Coronary artery (tissue), 2 donors: ENCODE measurements at regions not wholly inside any gene's neighbourhood (a gene's known extent, or its start where the extent isn't known, plus 50 kb on each side); places are given as distances from the start of the nearest gene placed in this dataset.
"Not testable (repeated sequence)": the region's sequence is repeated elsewhere in the genome, so short reads cannot be mapped to it uniquely, and the experiment has no call there.

Source experiments
- DNase-seq: peaks from one replicate; pipeline ENCODE4 v3.0.0-alpha.2; 2017; ENCODE audit warnings: low spot score
- H3K27ac ChIP-seq, 2 donors: fragments of 200-600 bp; sonication (generic); one replicate each; pipeline ENCODE4 v1.5.1; 2016 to 2019
- H3K4me3 ChIP-seq: fragments of 200-600 bp; sonication (generic); 2 replicates; pipeline ENCODE4 v1.5.1; 2016; ENCODE audit warnings: mild to moderate bottlenecking, moderate library complexity
- TF ChIP-seq, protein P1 (sequence below): fragments of 200-600 bp; sonication (generic); IDR thresholded peaks from one replicate; pipeline ENCODE4 v1.5.1; 2019; ENCODE audit warnings: antibody characterized with exemption

DNA sequence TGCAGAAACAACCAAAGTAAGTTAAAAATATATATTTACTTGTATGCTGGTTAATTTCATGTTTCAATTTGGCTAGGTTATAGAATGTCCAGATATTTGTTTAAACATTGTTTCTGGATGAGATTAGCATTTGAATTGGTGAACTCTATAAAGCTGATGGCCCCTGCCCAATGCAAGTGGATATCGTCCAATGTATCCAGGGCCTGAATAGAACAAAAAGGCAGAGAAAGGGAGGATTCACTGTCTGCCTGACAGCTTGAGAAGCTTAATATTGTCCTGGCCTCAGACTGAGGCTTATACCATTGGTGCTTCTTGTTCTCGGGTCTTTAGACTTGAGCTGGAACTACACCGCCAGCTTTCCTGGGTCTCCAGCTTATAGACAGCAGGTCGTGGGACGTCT, 446.7 kb upstream of the ACTBL2 start:
- TF ChIP-seq, protein P1, sequence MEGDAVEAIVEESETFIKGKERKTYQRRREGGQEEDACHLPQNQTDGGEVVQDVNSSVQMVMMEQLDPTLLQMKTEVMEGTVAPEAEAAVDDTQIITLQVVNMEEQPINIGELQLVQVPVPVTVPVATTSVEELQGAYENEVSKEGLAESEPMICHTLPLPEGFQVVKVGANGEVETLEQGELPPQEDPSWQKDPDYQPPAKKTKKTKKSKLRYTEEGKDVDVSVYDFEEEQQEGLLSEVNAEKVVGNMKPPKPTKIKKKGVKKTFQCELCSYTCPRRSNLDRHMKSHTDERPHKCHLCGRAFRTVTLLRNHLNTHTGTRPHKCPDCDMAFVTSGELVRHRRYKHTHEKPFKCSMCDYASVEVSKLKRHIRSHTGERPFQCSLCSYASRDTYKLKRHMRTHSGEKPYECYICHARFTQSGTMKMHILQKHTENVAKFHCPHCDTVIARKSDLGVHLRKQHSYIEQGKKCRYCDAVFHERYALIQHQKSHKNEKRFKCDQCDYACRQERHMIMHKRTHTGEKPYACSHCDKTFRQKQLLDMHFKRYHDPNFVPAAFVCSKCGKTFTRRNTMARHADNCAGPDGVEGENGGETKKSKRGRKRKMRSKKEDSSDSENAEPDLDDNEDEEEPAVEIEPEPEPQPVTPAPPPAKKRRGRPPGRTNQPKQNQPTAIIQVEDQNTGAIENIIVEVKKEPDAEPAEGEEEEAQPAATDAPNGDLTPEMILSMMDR: no peak
- Histone ChIP-seq H3K27ac (no peak overlapping the region), H3K4me3 (no peak overlapping the region)
- no peak for DNase-seq

DNA sequence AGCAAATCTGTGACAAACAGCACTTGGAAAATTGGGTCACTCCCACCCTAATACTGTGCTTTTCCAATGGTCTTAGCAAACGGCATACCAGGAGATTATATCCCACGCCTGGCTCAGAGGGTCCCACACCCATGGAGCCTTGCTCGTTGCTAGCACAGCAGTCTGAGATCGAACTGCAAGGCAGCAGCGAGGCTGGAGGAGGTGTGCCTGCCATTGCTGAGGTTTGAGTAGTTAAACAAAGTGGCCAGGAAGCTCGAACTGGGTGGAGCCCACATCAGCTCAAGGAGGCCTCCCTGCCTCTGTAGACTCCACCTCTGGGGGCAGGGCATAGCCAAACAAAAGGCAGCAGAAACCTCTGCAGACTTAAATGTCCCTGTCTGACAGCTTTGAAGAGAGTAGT, 440.5 kb upstream of the ACTBL2 start:
- not testable (repeated sequence) for H3K4me3 ChIP-seq, H3K27ac ChIP-seq, DNase-seq

DNA sequence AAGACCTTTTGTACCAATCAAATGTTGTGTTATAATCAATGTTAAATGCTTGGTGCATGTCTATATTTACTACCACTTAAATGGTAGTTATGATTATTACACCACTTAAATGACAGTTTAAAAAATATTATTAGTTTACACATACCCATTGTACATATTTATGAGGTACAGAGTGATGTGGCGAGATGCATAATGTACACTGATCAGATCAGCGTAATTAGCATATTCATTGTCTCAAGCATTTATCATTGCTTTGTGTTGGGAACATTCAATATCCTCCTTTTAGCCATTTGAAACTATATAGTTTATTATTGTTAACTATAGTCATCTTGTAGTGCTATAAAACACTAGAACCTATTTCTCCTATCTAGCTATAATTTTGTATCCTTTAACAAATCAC, 434.4 kb upstream of the ACTBL2 start:
- Histone ChIP-seq H3K4me3 (no peak overlapping the region), H3K27ac (no peak overlapping the region)
- TF ChIP-seq, protein P1: no peak
- no peak for DNase-seq

DNA sequence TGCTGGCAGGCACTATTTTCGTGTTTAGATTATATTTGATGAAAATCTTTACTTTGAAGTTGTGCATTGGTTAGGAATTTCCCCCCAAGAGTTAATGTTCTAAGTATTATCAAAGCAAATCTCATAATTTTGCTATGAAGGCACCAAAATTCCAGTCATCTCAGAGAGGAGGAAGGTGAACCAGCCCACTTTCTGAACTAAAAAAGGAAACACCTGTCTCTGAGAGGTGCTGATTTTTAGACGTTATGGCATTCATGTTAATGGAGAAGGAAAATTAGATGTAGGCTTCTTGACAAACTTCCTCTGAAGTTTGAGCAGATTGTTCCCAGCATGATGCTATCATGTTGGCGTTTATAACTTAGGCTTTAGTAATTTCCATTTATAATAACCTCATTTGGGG, 432.9 kb upstream of the ACTBL2 start:
- TF ChIP-seq, protein P1: no peak
- H3K4me3 ChIP-seq: no peak overlapping the region
- H3K27ac ChIP-seq: no peak overlapping the region
- DNase-seq: no peak

DNA sequence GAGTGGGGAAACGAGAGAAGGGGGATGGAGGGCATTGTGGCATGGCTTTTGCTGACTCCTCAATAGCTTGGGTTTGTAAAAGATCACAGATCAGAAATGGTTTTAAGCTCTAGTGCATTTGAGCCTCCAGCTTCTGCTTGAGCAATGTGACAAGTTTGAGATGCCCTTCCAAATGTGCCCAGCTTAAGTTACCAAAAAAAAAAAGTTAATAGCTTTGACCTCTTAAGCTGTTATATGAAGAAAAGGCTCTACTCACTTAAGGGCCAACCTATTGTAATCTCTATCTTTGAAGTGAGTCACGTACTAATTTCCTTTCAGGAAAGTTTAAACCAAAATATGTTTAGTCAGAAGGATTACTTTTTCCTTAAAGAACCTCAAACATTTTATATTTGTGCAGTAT, 428.8 kb upstream of the ACTBL2 start:
- no peak overlapping the region for H3K27ac ChIP-seq
- TF ChIP-seq, protein P1: no peak
- H3K4me3 ChIP-seq: no peak overlapping the region
- DNase-seq: no peak

DNA sequence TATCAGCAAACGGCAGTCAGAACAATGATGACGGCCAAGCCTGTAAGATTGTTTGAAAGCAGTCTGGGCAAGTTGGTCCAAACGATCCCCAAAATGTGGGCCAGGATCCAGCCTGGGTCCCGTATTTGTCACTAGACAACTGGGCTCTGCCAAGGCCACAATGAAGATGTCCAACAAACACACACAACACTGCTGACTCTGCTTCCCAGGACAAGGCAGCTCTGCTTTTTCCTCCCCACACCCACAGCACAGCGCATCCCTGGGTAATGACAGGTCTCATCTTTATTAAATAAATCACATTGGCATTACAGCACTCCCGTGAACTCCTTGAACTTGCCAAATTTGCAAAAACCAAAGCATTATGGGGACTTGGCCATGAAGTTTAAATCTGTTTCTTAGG, 424.1 kb upstream of the ACTBL2 start:
- no peak for DNase-seq
- Histone ChIP-seq H3K27ac (no peak overlapping the region), H3K4me3 (no peak overlapping the region)
- TF ChIP-seq, protein P1: no peak

DNA sequence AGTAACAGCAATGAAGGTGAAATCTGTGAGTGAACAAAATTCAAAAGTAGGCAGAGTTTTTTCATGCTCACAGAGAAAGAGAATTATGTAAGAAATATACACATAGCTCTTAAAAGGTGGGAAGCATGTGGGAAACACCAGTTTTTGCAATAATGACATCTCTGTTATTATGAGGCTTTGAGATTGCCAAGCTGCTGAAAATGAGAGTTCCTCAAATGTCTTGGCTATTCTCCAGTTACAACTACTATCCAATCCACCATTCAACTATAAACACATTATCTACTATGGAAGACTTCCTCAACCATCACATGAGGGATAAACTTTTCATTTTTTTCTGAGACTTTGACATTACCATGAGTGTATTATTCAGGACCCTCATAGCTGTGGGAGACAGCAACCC, 420.8 kb upstream of the ACTBL2 start:
- TF ChIP-seq, protein P1: no peak
- no peak for DNase-seq
- H3K4me3 ChIP-seq: no peak overlapping the region
- H3K27ac ChIP-seq: no peak overlapping the region

DNA sequence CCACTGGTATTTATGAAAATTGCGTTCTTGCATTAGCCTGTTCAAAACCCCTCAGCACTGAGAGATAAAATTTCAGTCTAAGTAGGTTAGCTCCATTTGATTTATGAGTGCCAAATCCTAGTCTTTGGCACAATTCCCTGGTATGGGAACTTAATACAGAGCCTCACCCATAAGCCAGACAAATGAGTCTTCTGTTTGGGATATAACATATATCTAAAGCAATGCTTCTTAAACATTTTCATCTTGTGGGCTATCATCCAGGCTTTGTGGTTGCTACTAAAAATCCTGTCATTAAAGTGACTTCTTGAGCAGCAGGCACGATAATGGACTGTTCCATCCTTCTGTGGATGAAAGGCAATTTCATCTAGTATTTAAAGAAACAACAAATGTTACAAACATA, 419.5 kb upstream of the ACTBL2 start:
- no peak overlapping the region for H3K4me3 ChIP-seq
- DNase-seq: no peak
- TF ChIP-seq, protein P1: no peak
- H3K27ac ChIP-seq: no peak overlapping the region
